Suprapubic skin (tissue), 3 donors: ENCODE measurements at regions not wholly inside any gene's neighbourhood (a gene's known extent, or its start where the extent isn't known, plus 50 kb on each side); places are given as distances from the start of the nearest gene placed in this dataset.

Source experiments
- CTCF ChIP-seq, 2 donors: fragments of 200-600 bp in 1 of 2; fragments of 450-650 bp in 1 of 2; sonication (generic) in 1 of 2; IDR thresholded peaks; one replicate each; pipeline ENCODE4 v1.5.1; 2016 to 2019; ENCODE audit warnings: antibody characterized with exemption in 2 of 2, mild to moderate bottlenecking in 1 of 2, moderate library complexity in 1 of 2
- POLR2AphosphoS5 ChIP-seq, 3 donors: sonication (generic); formaldehyde crosslinking; IDR thresholded peaks; one replicate each; pipeline ENCODE4 v1.6.1; 2017; ENCODE audit warnings: antibody characterized with exemption in 3 of 3

- TF ChIP-seq POLR2AphosphoS5 (IDR thresholded peaks at IDR 0.05) (no peak), CTCF (IDR thresholded peaks at IDR 0.05) (no peak)
These were observed 1524.3 kb downstream of the BRD1 start for GRCh38 chr22:48303369-48303725.
